HG03064 (cell line): ENCODE measurements at regions not wholly inside any gene's neighbourhood (a gene's known extent, or its start where the extent isn't known, plus 50 kb on each side); places are given as distances from the start of the nearest gene placed in this dataset.
A peak's percentile ranks its signal among the peaks of the same experiment; 100 is the strongest.

ENCODE experiments used
- ATAC-seq: cut with Tn5 transposase; IDR thresholded peaks from one replicate; pipeline ENCODE4 v1.9.1; 2021; ENCODE audit warnings: low read depth; ENCODE audit not compliant: unreplicated experiment

GRCh38 chr5:139733698-139734538 is 61.7 kb upstream of the PSD2 start:
- no peak for ATAC-seq

GRCh38 chr5:139734539-139734916 is 61.1 kb upstream of the PSD2 start:
- ATAC-seq = no peak

- no peak for ATAC-seq
These were observed 57.1 kb upstream of the PSD2 start for GRCh38 chr5:139738193-139739149.

- ATAC-seq = no peak
These were observed 56.2 kb upstream of the PSD2 start for GRCh38 chr5:139739150-139739974.

- ATAC-seq = no peak
These were observed 55.2 kb upstream of the PSD2 start for GRCh38 chr5:139740138-139740991.

GRCh38 chr5:139740992-139741672 is 54.5 kb upstream of the PSD2 start:
- ATAC-seq = no peak

GRCh38 chr5:139741823-139742172 is 53.8 kb upstream of the PSD2 start:
- no peak for ATAC-seq

GRCh38 chr5:139742173-139742903 is 53.3 kb upstream of the PSD2 start:
- ATAC-seq = no peak

GRCh38 chr5:139743001-139743771 is 52.4 kb upstream of the PSD2 start:
- ATAC-seq = no peak

- ATAC-seq = no peak
These were observed 51.8 kb upstream of the PSD2 start for GRCh38 chr5:139743804-139744203.

- ATAC-seq = no peak
These were observed 51.0 kb upstream of the PSD2 start for GRCh38 chr5:139744471-139745131.

- ATAC-seq = no peak
These were observed 50.3 kb upstream of the PSD2 start for GRCh38 chr5:139745132-139745799.

- peak; percentile 27 for ATAC-seq
These were observed 49.6 kb upstream of the PSD2 start for GRCh38 chr5:139745800-139746690.
